ENCODE measurements at regions not wholly inside any gene's neighbourhood (a gene's known extent, or its start where the extent isn't known, plus 50 kb on each side); places are given as distances from the start of the nearest gene placed in this dataset.

- no peak for DNase-seq (ENCODE audit: low spot score)
- no peak for TF ChIP-seq CTCF (IDR thresholded peaks at IDR 0.05)
- no peak for ATAC-seq (ENCODE audit: low FRiP score)
Observed at GRCh38 chr10:89900554-89900953, 199.2 kb downstream of the KIF20B start.

GRCh38 chr10:89901895-89902294 lies 200.5 kb downstream of the KIF20B start:
- no peak for ATAC-seq (ENCODE audit: low FRiP score)
- no peak for TF ChIP-seq CTCF (IDR thresholded peaks at IDR 0.05)
- no peak for DNase-seq (ENCODE audit: low spot score)

GRCh38 chr10:89904755-89905154 lies 203.4 kb downstream of the KIF20B start:
- no peak for TF ChIP-seq CTCF (IDR thresholded peaks at IDR 0.05)
- no peak for DNase-seq (ENCODE audit: low spot score)
- no peak for ATAC-seq (ENCODE audit: low FRiP score)

GRCh38 chr10:89909752-89910151 lies 208.4 kb downstream of the KIF20B start:
- ATAC-seq (ENCODE audit: low FRiP score) (no peak), DNase-seq (ENCODE audit: low spot score) (no peak)
- no peak for TF ChIP-seq CTCF (IDR thresholded peaks at IDR 0.05)

GRCh38 chr10:89915021-89915420 lies 213.6 kb downstream of the KIF20B start:
- ATAC-seq (ENCODE audit: low FRiP score) (no peak), DNase-seq (ENCODE audit: low spot score) (no peak)
- no peak for TF ChIP-seq CTCF (IDR thresholded peaks at IDR 0.05)

GRCh38 chr10:89915968-89916367 lies 214.6 kb downstream of the KIF20B start:
- no peak for DNase-seq (ENCODE audit: low spot score)
- TF ChIP-seq CTCF (IDR thresholded peaks at IDR 0.05), result no peak
- no peak for ATAC-seq (ENCODE audit: low FRiP score)

GRCh38 chr10:89916468-89917215 lies 215.3 kb downstream of the KIF20B start:
- DNase-seq (ENCODE audit: low spot score) (no peak), ATAC-seq (ENCODE audit: low FRiP score) (no peak)
- no peak for TF ChIP-seq CTCF (IDR thresholded peaks at IDR 0.05)

All from omental fat pad (tissue), 3 donors.